ENCODE measurements at regions not wholly inside any gene's neighbourhood (a gene's known extent, or its start where the extent isn't known, plus 50 kb on each side); places are given as distances from the start of the nearest gene placed in this dataset.

DNA sequence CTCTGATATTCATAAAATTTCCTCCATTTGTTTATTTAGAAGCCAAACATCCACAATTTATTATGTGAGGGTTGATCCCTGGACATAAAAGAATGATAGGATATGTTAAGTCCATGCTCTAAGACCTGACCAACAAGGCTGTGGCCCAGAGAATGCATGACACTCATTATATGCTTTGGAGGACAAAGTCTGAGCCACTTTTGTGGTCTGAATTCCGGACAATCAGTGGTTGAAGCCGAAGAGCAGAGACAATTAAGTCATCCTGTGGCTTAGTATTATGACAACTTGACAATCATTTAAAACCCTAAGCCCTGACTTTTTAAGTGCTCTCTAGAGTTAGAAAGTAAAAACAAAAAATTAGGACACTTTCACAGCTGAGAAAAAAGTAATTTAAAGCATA lies 483.3 kb downstream of the PLCL1 start:
- no peak overlapping the region for H3K4me3 ChIP-seq (ENCODE audit: low read length)

DNA sequence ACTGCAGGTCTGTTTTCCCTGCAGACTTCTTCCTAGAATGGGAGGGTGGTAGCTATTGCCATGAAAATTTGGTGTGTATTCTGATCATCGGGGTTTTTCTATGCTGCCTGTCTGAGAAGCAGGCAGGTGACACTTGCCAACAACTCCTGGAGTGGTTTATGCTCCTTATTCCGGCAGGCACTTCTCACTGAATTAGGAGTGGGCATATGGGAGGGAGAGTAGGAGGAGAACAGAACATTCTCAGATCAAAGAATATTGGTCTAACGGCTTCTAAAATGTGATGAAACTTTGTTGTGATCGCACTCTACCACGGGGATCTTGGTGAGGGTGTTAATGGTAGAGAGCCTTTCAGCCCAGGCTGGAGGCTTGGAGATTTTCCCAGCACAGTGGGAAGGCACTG lies 480.8 kb downstream of the PLCL1 start:
- no peak for DNase-seq (ENCODE audit: low read depth)
- H3K4me3 ChIP-seq (ENCODE audit: low read length): no peak overlapping the region
- TF ChIP-seq, protein P1, sequence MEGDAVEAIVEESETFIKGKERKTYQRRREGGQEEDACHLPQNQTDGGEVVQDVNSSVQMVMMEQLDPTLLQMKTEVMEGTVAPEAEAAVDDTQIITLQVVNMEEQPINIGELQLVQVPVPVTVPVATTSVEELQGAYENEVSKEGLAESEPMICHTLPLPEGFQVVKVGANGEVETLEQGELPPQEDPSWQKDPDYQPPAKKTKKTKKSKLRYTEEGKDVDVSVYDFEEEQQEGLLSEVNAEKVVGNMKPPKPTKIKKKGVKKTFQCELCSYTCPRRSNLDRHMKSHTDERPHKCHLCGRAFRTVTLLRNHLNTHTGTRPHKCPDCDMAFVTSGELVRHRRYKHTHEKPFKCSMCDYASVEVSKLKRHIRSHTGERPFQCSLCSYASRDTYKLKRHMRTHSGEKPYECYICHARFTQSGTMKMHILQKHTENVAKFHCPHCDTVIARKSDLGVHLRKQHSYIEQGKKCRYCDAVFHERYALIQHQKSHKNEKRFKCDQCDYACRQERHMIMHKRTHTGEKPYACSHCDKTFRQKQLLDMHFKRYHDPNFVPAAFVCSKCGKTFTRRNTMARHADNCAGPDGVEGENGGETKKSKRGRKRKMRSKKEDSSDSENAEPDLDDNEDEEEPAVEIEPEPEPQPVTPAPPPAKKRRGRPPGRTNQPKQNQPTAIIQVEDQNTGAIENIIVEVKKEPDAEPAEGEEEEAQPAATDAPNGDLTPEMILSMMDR (IDR thresholded peaks at IDR 0.05; ENCODE audit: insufficient read depth, low read depth, low read length, missing control alignments): no peak

More for the DNA sequence above, 483.3 kb downstream of the PLCL1 start:
- DNase-seq (ENCODE audit: low read depth): no peak
- TF ChIP-seq, protein P1 (IDR thresholded peaks at IDR 0.05; ENCODE audit: insufficient read depth, low read depth, low read length, missing control alignments): no peak

DNA sequence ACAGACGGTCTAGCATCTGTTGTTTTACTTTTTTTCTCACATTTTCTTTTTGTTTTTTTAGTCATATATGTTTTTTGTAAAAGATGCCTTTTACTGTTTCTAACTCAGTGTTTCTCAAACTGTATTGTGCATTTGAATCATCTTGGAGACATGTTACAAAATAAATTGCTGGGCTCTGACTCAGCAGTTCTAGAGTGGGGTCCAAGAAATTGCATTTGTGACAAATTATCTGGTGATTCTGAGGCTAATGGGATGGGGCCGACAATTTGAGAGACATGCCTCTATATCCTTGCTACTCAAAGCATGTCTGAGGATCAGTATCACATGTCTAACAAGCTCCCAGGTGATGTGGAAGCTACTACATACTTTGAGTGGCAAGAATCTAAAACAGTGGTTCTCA lies 478.8 kb downstream of the PLCL1 start:
- TF ChIP-seq, protein P1 (IDR thresholded peaks at IDR 0.05; ENCODE audit: insufficient read depth, low read depth, low read length, missing control alignments): no peak
- no peak for DNase-seq (ENCODE audit: low read depth)
- no peak overlapping the region for H3K4me3 ChIP-seq (ENCODE audit: low read length)

DNA sequence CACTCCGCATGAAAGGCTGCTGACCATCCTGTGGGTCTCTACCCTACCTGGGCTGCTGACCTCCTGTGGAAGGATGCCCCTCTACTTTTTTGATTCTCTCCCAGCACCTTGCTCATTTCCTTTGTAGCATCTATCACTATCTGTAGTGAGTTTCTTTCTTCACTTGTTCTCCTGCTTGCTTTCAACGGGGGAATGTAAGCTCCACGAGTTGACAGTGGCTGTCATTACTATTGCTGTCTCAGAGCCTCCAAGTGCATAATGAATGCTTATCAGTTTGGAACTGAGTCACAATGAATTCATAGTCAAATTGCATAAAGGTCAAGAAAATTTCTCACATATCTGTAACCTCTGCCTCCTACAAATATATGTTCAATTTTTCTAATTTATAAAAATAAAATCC lies 477.7 kb downstream of the PLCL1 start:
- H3K4me3 ChIP-seq (ENCODE audit: low read length): no peak overlapping the region
- TF ChIP-seq, protein P1 (IDR thresholded peaks at IDR 0.05; ENCODE audit: insufficient read depth, low read depth, low read length, missing control alignments): no peak
- no peak for DNase-seq (ENCODE audit: low read depth)

DNA sequence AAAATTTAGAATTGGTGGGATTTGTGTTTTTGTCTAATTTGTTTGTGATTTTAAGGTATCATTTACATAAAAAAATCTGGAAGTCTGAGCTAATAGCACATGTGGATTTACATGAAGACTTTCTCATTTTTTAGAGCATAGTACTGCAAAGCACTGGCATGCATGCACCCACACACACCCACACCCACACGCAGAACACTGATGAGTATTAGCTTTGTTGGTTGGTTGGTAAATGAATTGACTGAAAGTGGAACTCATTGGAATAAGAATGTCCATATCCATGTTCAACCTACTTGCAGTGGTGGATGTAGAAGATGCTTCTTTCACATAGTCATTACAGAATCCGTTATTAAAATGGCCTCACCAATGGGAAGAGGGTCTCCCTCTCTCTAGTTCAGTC lies 475.8 kb downstream of the PLCL1 start:
- no peak overlapping the region for H3K4me3 ChIP-seq (ENCODE audit: low read length)
- DNase-seq (ENCODE audit: low read depth): no peak
- TF ChIP-seq, protein P1 (IDR thresholded peaks at IDR 0.05; ENCODE audit: insufficient read depth, low read depth, low read length, missing control alignments): no peak

DNA sequence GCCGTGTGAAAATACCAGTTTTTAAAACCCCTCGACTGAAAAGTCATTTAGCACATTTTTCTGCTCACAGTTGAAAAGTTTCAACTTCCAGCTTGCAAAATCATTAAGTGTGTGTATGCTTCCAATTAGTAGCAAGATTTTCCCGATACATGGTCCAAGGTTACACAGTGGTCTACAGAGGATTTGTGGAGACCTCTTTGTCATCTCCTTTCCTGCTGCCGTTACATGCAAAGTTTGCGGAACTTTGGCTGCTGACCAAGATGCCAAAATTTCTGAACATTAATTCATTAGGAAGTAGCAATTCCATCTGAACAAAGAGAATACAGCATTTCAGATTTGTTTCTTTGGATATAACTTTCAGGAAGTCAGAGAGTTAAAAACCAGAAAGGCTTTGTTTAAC lies 474.6 kb downstream of the PLCL1 start:
- H3K4me3 ChIP-seq (ENCODE audit: low read length): no peak overlapping the region
- no peak for DNase-seq (ENCODE audit: low read depth)
- TF ChIP-seq, protein P1 (IDR thresholded peaks at IDR 0.05; ENCODE audit: insufficient read depth, low read depth, low read length, missing control alignments): no peak

DNA sequence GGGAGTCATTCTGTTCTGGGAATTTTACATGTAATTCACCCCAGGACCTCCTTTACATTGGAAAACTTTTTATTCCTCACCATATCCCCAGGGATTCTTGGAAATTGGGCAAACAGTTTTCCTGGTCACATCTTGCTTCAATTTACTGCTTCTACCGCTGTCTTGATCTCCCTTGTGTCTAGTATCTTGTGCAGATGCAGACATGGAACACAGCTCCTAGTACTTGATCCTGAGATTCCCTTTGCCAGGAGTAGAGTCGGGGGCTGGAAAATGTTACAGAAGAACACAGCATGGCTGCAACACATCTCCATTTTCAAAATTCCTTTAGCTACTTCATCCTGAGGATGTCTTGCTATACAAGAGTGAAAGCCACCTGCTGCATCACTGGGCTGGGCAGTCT lies 472.8 kb downstream of the PLCL1 start:
- TF ChIP-seq, protein P1 (IDR thresholded peaks at IDR 0.05; ENCODE audit: insufficient read depth, low read depth, low read length, missing control alignments): no peak
- DNase-seq (ENCODE audit: low read depth): no peak

More for the DNA sequence above, 472.8 kb downstream of the PLCL1 start:
- no peak overlapping the region for H3K4me3 ChIP-seq (ENCODE audit: low read length)
